ENCODE measurements at regions not wholly inside any gene's neighbourhood (a gene's known extent, or its start where the extent isn't known, plus 50 kb on each side); places are given as distances from the start of the nearest gene placed in this dataset.

GRCh38 chr2:16112251-16112971 lies 172.1 kb downstream of the MYCN start:
- Histone ChIP-seq H3K27me3 (ENCODE audit: control insufficient read depth, insufficient read depth, low read length) (no peaks in the 10 kb centered on the region), H3K36me3 (ENCODE audit: control insufficient read depth, insufficient read depth, low read length) (no peaks in the 10 kb centered on the region), H3K4me3 (ENCODE audit: low read depth, low read length) (no peak overlapping the region)
- no peak for DNase-seq (ENCODE audit: low read depth)
- no peak for TF ChIP-seq CTCF (IDR thresholded peaks at IDR 0.05; ENCODE audit: insufficient read depth, low read length, severe bottlenecking)
- peak; percentile 58 for FAIRE-seq

GRCh38 chr2:16111838-16112210 lies 171.5 kb downstream of the MYCN start:
- FAIRE-seq: no peak
- no peak for DNase-seq (ENCODE audit: low read depth)
- no peak overlapping the region for H3K4me3 ChIP-seq (ENCODE audit: low read depth, low read length)
- H3K27me3 ChIP-seq (ENCODE audit: control insufficient read depth, insufficient read depth, low read length): no peaks in the 10 kb centered on the region
- no peaks in the 10 kb centered on the region for H3K36me3 ChIP-seq (ENCODE audit: control insufficient read depth, insufficient read depth, low read length)
- no peak for TF ChIP-seq CTCF (IDR thresholded peaks at IDR 0.05; ENCODE audit: insufficient read depth, low read length, severe bottlenecking)

- Histone ChIP-seq H3K4me3 (ENCODE audit: low read depth, low read length) (no peak overlapping the region), H3K36me3 (ENCODE audit: control insufficient read depth, insufficient read depth, low read length) (no peaks in the 10 kb centered on the region), H3K27me3 (ENCODE audit: control insufficient read depth, insufficient read depth, low read length) (peaks cover 4% of the 10 kb centered on the region)
- no peak for FAIRE-seq
- DNase-seq (ENCODE audit: low read depth): no peak
- no peak for TF ChIP-seq CTCF (IDR thresholded peaks at IDR 0.05; ENCODE audit: insufficient read depth, low read length, severe bottlenecking)
These were observed 169.5 kb downstream of the MYCN start for GRCh38 chr2:16109821-16110310.

GRCh38 chr2:16109368-16109820 lies 169.0 kb downstream of the MYCN start:
- no peak for TF ChIP-seq CTCF (IDR thresholded peaks at IDR 0.05; ENCODE audit: insufficient read depth, low read length, severe bottlenecking)
- no peak for FAIRE-seq
- DNase-seq (ENCODE audit: low read depth): no peak

GRCh38 chr2:16107246-16107645 lies 166.9 kb downstream of the MYCN start:
- DNase-seq (ENCODE audit: low read depth): no peak
- Histone ChIP-seq H3K4me3 (ENCODE audit: low read depth, low read length) (no peak overlapping the region), H3K27me3 (ENCODE audit: control insufficient read depth, insufficient read depth, low read length) (peaks cover 5% of the 10 kb centered on the region), H3K36me3 (ENCODE audit: control insufficient read depth, insufficient read depth, low read length) (no peaks in the 10 kb centered on the region)
- no peak for TF ChIP-seq CTCF (IDR thresholded peaks at IDR 0.05; ENCODE audit: insufficient read depth, low read length, severe bottlenecking)
- no peak for FAIRE-seq

More at GRCh38 chr2:16109368-16109820, 169.0 kb downstream of the MYCN start:
- no peaks in the 10 kb centered on the region for H3K36me3 ChIP-seq (ENCODE audit: control insufficient read depth, insufficient read depth, low read length)
- no peak overlapping the region for H3K4me3 ChIP-seq (ENCODE audit: low read depth, low read length)
- peaks cover 5% of the 10 kb centered on the region for H3K27me3 ChIP-seq (ENCODE audit: control insufficient read depth, insufficient read depth, low read length)

- no peak overlapping the region for H3K4me3 ChIP-seq (ENCODE audit: low read depth, low read length)
- H3K27me3 ChIP-seq (ENCODE audit: control insufficient read depth, insufficient read depth, low read length): peaks cover 5% of the 10 kb centered on the region
- FAIRE-seq (no peak), DNase-seq (ENCODE audit: low read depth) (no peak)
- TF ChIP-seq CTCF (IDR thresholded peaks at IDR 0.05; ENCODE audit: insufficient read depth, low read length, severe bottlenecking): no peak
- H3K36me3 ChIP-seq (ENCODE audit: control insufficient read depth, insufficient read depth, low read length): no peaks in the 10 kb centered on the region
These were observed 166.3 kb downstream of the MYCN start for GRCh38 chr2:16106619-16107018.
